HG03060 (cell line): ENCODE measurements at regions not wholly inside any gene's neighbourhood (a gene's known extent, or its start where the extent isn't known, plus 50 kb on each side); places are given as distances from the start of the nearest gene placed in this dataset.

Source experiments
- ATAC-seq: cut with Tn5 transposase; IDR thresholded peaks from one replicate; pipeline ENCODE4 v1.9.1; 2021; ENCODE audit warnings: low read depth, moderate number of reproducible peaks; ENCODE audit not compliant: unreplicated experiment

- ATAC-seq, result no peak
Measured at GRCh38 chr5:60387051-60387440, 312.9 kb downstream of the DEPDC1B start.

GRCh38 chr5:60386436-60387050 is 313.4 kb downstream of the DEPDC1B start:
- no peak for ATAC-seq

GRCh38 chr5:60382716-60383115 is 317.2 kb downstream of the DEPDC1B start:
- no peak for ATAC-seq

- ATAC-seq, result no peak
Measured at GRCh38 chr5:60379907-60380306, 320.1 kb downstream of the DEPDC1B start.

GRCh38 chr5:60377826-60378225 is 322.1 kb downstream of the DEPDC1B start:
- ATAC-seq, result no peak

GRCh38 chr5:60376860-60377259 is 323.1 kb downstream of the DEPDC1B start:
- ATAC-seq, result no peak

- no peak for ATAC-seq
Measured at GRCh38 chr5:60374409-60374808, 325.6 kb downstream of the DEPDC1B start.

GRCh38 chr5:60372786-60373185 is 327.2 kb downstream of the DEPDC1B start:
- no peak for ATAC-seq

GRCh38 chr5:60371065-60371464 is 328.9 kb downstream of the DEPDC1B start:
- ATAC-seq, result no peak

- ATAC-seq, result no peak
Measured at GRCh38 chr5:60370508-60370907, 329.5 kb downstream of the DEPDC1B start.

GRCh38 chr5:60369391-60369790 is 330.6 kb downstream of the DEPDC1B start:
- no peak for ATAC-seq

GRCh38 chr5:60368100-60368499 is 331.9 kb downstream of the DEPDC1B start:
- no peak for ATAC-seq

- no peak for ATAC-seq
Measured at GRCh38 chr5:60366489-60366888, 333.5 kb downstream of the DEPDC1B start.

GRCh38 chr5:60365001-60365400 is 335.0 kb downstream of the DEPDC1B start:
- ATAC-seq, result no peak

GRCh38 chr5:60362158-60362557 is 337.8 kb downstream of the DEPDC1B start:
- no peak for ATAC-seq

GRCh38 chr5:60360355-60360754 is 339.6 kb downstream of the DEPDC1B start:
- ATAC-seq, result no peak

GRCh38 chr5:60357302-60357701 is 342.7 kb downstream of the DEPDC1B start:
- no peak for ATAC-seq

GRCh38 chr5:60356745-60357144 is 343.2 kb downstream of the DEPDC1B start:
- no peak for ATAC-seq

- ATAC-seq, result no peak
Measured at GRCh38 chr5:60355181-60355580, 344.8 kb downstream of the DEPDC1B start.

GRCh38 chr5:60354311-60354710 is 345.7 kb downstream of the DEPDC1B start:
- ATAC-seq, result no peak

- ATAC-seq, result no peak
Measured at GRCh38 chr5:60352992-60353599, 346.9 kb downstream of the DEPDC1B start.

- no peak for ATAC-seq
Measured at GRCh38 chr5:60350794-60351193, 349.2 kb downstream of the DEPDC1B start.
